Fibroblast of villous mesenchyme (primary cell): ENCODE measurements at regions not wholly inside any gene's neighbourhood (a gene's known extent, or its start where the extent isn't known, plus 50 kb on each side); places are given as distances from the start of the nearest gene placed in this dataset.
"Not testable (repeated sequence)": the region's sequence is repeated elsewhere in the genome, so short reads cannot be mapped to it uniquely, and the experiment has no call there.

Source experiments
- DNase-seq: peaks from one replicate; pipeline ENCODE4 v3.0.0-alpha.2; 2010; ENCODE audit warnings: low read depth
- H3K4me3 ChIP-seq: 2 replicates; pipeline ENCODE4 v1.5.1; 2011; ENCODE audit warnings: low read depth, mild to moderate bottlenecking, low read length
- CTCF ChIP-seq: IDR thresholded peaks from 2 replicates; pipeline ENCODE4 v1.5.1; 2012; ENCODE audit warnings: low read depth, mild to moderate bottlenecking, low read length; ENCODE audit not compliant: insufficient read depth

DNA sequence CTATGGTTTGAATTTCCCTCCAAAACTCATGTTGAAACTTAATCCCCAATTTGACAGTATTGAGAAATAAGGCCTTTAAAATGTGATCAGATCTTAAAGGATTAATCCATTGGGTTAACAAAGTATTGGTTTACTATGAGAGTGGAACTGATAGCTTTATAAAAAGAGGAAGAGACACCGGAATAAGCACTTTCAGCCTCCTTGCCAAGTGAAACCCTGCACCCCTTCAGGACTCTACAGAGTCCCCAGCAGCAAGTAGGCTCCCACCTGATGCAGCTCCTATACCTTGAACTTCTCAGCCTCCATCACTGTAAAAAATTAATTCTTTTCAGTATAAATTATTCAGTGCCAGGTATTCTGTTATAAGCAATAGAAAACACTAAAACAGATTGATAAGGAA is 348.3 kb downstream of the CGGBP1 start:
- TF ChIP-seq CTCF = no peak
- no peak overlapping the region for H3K4me3 ChIP-seq

DNA sequence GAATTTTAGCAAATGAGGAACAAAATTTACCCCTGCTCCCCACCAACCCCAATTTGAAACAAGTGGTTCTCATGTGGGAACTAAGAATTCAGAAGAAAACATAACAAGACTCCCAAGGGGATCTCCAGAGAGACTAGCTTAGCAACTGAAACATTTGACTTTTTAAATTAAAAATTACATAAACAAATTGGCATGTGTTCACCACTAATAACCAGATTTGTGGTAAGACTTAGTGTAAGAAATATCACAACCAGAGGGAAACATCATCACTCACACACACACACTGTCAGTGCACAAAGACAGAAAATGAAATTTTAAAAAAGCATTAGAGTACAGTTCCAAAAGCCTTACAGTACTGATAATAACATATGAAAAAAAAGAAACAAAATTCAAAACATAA is 348.8 kb downstream of the CGGBP1 start:
- H3K4me3 ChIP-seq = no peak overlapping the region
- TF ChIP-seq CTCF = no peak
- no peak for DNase-seq

More for the DNA sequence above, 348.3 kb downstream of the CGGBP1 start:
- DNase-seq = no peak

DNA sequence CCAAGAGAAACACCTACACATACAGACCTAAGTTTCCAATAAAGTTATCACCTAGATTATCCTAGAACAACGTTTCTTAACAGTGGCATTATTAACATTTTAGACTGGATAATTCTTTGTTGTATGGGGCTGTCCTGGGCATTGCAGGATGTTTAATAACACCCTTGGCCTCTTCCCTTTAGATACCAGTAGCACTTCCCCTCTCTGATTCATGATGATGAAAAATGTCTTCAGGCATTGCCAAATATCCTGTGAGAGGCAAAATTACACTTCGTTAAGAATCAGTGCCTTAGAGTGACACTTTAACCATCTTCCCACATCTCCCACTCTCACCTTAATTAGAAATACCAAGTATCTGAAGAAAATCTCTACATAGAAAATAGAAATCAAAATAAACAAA is 352.6 kb downstream of the CGGBP1 start:
- no peak for TF ChIP-seq CTCF
- H3K4me3 ChIP-seq = no peak overlapping the region
- no peak for DNase-seq

- no peak for DNase-seq
These were observed 356.2 kb downstream of the CGGBP1 start for GRCh38 chr3:87702600-87702999.

DNA sequence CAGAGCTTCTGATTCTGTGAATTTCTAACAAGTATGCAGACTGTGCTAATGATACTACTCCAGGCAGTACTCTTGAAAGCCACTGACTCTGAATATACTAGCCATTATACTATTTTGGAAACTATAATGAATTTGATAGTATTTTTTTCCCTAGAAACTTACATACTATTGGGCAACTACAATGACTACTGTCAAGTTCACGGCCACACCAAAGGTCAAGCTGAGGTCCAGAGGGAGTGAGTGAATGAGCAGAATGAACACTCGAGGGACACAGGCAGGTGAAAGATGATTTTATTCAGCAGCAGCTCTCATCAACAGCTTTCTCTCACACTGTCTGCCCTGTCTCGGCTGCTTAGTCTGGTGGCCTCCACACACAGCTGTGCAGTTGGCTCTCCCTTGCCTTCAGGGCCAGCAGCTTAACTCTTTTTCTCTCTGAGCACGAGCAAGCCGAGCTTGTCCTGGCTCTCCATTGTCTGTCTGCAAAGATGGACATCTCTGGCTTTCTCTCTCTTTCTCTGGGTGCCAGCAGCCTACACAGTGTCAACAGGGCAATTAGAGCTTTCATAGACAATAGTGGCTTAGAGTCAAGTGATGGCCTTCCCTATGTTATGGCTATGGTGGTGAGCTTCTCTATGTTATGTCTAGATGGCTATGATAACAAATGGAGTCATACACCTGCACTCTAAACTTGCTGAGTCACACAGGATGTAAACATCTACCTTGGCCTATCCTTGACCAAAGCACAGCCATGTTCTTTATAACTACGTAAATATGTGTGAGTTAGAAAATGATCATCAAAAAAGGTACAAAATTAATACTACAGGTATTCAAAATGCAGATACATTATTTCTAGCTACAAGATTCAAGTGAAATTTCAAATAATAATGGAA is 362.4 kb downstream of the CGGBP1 start:
- no peak overlapping the region for H3K4me3 ChIP-seq
- no peak for TF ChIP-seq CTCF
- DNase-seq = no peak

More at GRCh38 chr3:87702600-87702999, 356.2 kb downstream of the CGGBP1 start:
- TF ChIP-seq CTCF = no peak
- no peak overlapping the region for H3K4me3 ChIP-seq

GRCh38 chr3:87694678-87695077 is 364.1 kb downstream of the CGGBP1 start:
- no peak for DNase-seq
- no peak for TF ChIP-seq CTCF
- H3K4me3 ChIP-seq = no peak overlapping the region

- no peak overlapping the region for H3K4me3 ChIP-seq
- no peak for TF ChIP-seq CTCF
- no peak for DNase-seq
These were observed 367.7 kb downstream of the CGGBP1 start for GRCh38 chr3:87691109-87691508.

DNA sequence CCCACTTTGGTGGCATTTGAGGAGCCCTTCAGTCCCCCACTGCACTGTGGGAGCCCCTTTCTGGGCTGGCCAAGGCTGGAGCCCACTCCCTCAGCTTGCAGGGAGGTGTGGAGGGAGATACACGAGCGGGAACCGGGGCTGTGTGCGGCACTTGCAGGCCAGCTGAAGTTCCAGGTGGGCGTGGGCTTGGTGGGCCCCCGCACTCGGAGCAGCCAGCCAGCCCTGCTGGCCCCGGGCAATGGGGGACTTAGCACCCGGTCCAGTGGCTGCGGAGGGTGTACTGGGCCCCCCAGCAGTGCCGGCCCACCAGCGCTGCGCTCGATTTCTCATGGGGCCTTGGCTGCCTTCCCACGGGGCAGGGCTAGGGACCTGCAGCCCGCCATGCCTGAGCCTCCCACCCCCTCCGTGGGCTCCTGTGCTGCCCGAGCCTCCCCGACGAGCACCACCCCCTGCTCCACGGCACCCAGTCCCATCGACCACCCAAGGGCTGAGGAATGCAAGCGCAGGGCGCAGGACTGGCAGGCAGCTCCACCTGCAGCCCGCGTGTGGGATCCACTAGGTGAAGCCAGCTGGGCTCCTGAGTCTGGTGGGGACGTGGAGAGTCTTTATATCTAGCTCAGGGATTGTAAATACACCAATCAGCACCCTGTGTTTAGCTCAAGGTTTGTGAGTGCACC is 379.7 kb downstream of the CGGBP1 start:
- DNase-seq, H3K4me3 ChIP-seq: not testable (repeated sequence)
